Osteocyte (in vitro differentiated cells): ENCODE measurements at regions not wholly inside any gene's neighbourhood (a gene's known extent, or its start where the extent isn't known, plus 50 kb on each side); places are given as distances from the start of the nearest gene placed in this dataset.

Experiments used
- DNase-seq: peaks from one replicate; pipeline ENCODE4 v3.0.0; 2021; ENCODE audit warnings: mixed read lengths; ENCODE audit not compliant: unreplicated experiment; ENCODE audit errors: extremely low spot score
- H3K27ac Mint-ChIP-seq: one replicate; pipeline ENCODE4 v1.8.0; 2021; ENCODE audit warnings: mild to moderate bottlenecking, mixed read lengths; ENCODE audit not compliant: unreplicated experiment
- H3K27me3 Mint-ChIP-seq: one replicate; pipeline ENCODE4 v1.8.0; 2021; ENCODE audit warnings: mixed read lengths; ENCODE audit not compliant: unreplicated experiment
- H3K36me3 Mint-ChIP-seq: one replicate; pipeline ENCODE4 v1.8.0; 2021; ENCODE audit warnings: mixed read lengths; ENCODE audit not compliant: unreplicated experiment
- H3K4me1 Mint-ChIP-seq: one replicate; pipeline ENCODE4 v1.8.0; 2021; ENCODE audit warnings: mixed read lengths; ENCODE audit not compliant: unreplicated experiment
- H3K4me3 Mint-ChIP-seq: one replicate; pipeline ENCODE4 v1.8.0; 2021; ENCODE audit warnings: mild to moderate bottlenecking, moderate library complexity, mixed read lengths; ENCODE audit not compliant: unreplicated experiment
- H3K9me3 Mint-ChIP-seq: one replicate; pipeline ENCODE4 v1.8.0; 2021; ENCODE audit warnings: mixed read lengths; ENCODE audit not compliant: unreplicated experiment
- TF ChIP-seq, protein P1 (sequence below): fragments of 200-600 bp; sonication (generic); IDR thresholded peaks from 2 replicates; pipeline ENCODE4 v1.5.0; 2021; ENCODE audit warnings: antibody characterized with exemption, mild to moderate bottlenecking, moderate library complexity

DNA sequence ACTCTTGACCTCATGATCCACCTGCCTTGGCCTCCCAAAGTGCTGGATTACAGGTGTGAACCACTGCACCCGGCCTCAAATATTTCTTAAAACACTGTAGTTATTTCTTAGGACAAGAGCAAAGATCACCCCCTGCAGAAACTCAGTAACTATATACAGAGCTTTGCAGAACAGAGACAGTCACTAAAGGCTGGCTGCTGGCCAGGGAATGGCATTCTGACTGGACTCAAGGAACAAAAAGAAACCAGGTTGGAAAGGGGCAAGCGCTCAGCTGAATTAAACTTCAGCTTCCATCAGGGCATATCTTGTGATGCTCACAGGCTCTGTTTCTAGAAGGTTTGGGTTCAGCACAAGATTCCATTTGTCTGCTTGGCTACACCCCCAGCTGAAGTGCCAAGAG lies 95.8 kb downstream of the ADAMTS15 start:
- DNase-seq, result no peak
- Mint-ChIP-seq H3K4me3 (no peak overlapping the region), H3K9me3 (peaks cover 4% of the 10 kb centered on the region), H3K27me3 (no peaks in the 10 kb centered on the region), H3K4me1 (no peaks in the 10 kb centered on the region), H3K36me3 (peaks cover 3% of the 10 kb centered on the region), H3K27ac (no peak overlapping the region)
- TF ChIP-seq, protein P1, sequence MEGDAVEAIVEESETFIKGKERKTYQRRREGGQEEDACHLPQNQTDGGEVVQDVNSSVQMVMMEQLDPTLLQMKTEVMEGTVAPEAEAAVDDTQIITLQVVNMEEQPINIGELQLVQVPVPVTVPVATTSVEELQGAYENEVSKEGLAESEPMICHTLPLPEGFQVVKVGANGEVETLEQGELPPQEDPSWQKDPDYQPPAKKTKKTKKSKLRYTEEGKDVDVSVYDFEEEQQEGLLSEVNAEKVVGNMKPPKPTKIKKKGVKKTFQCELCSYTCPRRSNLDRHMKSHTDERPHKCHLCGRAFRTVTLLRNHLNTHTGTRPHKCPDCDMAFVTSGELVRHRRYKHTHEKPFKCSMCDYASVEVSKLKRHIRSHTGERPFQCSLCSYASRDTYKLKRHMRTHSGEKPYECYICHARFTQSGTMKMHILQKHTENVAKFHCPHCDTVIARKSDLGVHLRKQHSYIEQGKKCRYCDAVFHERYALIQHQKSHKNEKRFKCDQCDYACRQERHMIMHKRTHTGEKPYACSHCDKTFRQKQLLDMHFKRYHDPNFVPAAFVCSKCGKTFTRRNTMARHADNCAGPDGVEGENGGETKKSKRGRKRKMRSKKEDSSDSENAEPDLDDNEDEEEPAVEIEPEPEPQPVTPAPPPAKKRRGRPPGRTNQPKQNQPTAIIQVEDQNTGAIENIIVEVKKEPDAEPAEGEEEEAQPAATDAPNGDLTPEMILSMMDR, result no peak

DNA sequence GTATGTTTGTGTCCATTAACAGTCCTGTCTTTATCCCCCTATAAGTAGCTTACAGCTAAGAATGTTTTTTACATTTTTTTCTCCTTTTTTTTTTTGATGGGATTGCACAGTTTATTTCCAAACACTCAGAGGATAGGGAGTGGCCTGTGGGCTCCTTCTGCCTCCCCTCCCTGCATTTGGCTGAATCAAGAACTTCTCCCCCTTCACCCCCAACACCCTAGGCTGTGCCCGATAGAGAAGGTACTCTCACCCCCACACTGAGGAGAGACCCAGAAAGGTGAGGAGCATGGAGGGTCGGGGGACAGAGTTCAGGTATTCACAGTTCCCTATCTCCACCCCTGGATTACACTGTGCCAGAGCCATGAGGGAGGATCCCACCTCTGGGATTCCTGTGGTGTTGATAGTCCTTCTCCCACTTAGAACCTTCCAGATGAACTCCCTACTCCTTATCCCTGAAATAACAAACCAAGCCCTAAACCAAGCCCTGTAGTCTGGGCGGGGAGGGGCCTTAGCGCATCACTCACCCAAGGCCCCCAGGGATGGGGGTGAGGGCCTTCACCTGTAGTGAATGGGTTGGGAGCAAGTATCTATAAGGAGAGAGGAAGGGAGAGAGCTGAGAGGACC lies 97.1 kb downstream of the ADAMTS15 start:
- Mint-ChIP-seq H3K27me3 (no peaks in the 10 kb centered on the region), H3K27ac (no peak overlapping the region), H3K4me1 (peaks cover 3% of the 10 kb centered on the region), H3K36me3 (peaks cover 3% of the 10 kb centered on the region), H3K9me3 (peaks cover 4% of the 10 kb centered on the region), H3K4me3 (no peak overlapping the region)
- no peak for DNase-seq
- TF ChIP-seq, protein P1, result no peak

- Mint-ChIP-seq H3K4me3 (no peak overlapping the region), H3K27me3 (no peaks in the 10 kb centered on the region), H3K27ac (no peak overlapping the region), H3K4me1 (peaks cover 3% of the 10 kb centered on the region), H3K9me3 (peaks cover 4% of the 10 kb centered on the region), H3K36me3 (peaks cover 3% of the 10 kb centered on the region)
- TF ChIP-seq, protein P1, result no peak
- no peak for DNase-seq
Observed at GRCh38 chr11:130546438-130546837, 98.0 kb downstream of the ADAMTS15 start.

DNA sequence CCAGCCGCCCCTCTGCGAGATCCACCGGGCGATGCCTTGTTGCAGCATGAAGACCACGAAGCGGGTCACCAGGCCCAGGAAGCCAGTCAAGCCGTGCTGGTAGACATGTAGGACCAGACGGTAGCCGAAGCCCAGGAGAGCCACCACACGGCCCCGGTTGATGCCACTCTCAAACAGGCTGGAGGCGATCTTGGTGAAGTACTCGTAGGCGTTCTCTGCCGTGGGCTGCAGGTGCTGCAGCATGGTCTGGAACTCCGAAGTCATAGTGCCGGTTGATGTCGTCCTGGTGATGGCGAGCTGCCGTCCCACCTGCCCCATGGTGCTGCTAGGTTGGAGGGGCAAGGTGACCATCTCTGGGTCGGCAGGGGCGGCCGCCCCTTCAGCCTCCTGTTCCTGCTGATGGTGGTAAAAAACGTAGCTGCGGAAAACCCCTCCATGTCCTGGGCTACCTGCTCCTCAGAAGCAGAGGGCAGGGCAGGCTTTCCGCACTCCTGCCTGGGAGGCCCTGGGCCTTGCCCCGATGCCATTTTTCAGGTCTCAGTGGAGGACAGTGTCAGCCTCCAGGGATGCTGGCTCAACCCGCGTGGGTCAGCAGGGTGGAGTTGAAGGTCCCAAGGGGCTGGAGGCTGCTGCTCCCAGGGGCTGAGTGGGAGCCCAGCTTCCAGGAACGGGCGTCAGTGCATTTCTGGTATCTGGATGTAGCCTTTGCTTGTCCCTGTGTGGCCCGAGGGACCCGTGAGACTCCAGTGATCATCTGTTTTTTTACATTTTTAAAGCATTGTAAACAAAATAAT lies 98.7 kb downstream of the ADAMTS15 start:
- no peak for DNase-seq
- TF ChIP-seq, protein P1, result no peak
- H3K4me1 Mint-ChIP-seq, result peaks cover 3% of the 10 kb centered on the region
- H3K27ac Mint-ChIP-seq, result no peak overlapping the region
- H3K36me3 Mint-ChIP-seq, result peaks cover 3% of the 10 kb centered on the region
- H3K4me3 Mint-ChIP-seq, result no peak overlapping the region
- H3K9me3 Mint-ChIP-seq, result peaks cover 4% of the 10 kb centered on the region
- H3K27me3 Mint-ChIP-seq, result no peaks in the 10 kb centered on the region

GRCh38 chr11:130547761-130548490 lies 99.5 kb downstream of the ADAMTS15 start:
- TF ChIP-seq, protein P1, result no peak
- Mint-ChIP-seq H3K4me1 (peaks cover 3% of the 10 kb centered on the region), H3K27me3 (no peaks in the 10 kb centered on the region)

More at GRCh38 chr11:130547761-130548490, 99.5 kb downstream of the ADAMTS15 start:
- Mint-ChIP-seq H3K27ac (no peak overlapping the region), H3K36me3 (no peaks in the 10 kb centered on the region), H3K9me3 (no peaks in the 10 kb centered on the region), H3K4me3 (no peak overlapping the region)
- DNase-seq, result no peak
